HG02642 (cell line): ENCODE measurements at regions not wholly inside any gene's neighbourhood (a gene's known extent, or its start where the extent isn't known, plus 50 kb on each side); places are given as distances from the start of the nearest gene placed in this dataset.
"Not testable (repeated sequence)": the region's sequence is repeated elsewhere in the genome, so short reads cannot be mapped to it uniquely, and the experiment has no call there.

Source experiments
- ATAC-seq: cut with Tn5 transposase; IDR thresholded peaks from one replicate; pipeline ENCODE4 v1.9.1; 2021; ENCODE audit warnings: mild to moderate bottlenecking; ENCODE audit not compliant: unreplicated experiment, poor library complexity

DNA sequence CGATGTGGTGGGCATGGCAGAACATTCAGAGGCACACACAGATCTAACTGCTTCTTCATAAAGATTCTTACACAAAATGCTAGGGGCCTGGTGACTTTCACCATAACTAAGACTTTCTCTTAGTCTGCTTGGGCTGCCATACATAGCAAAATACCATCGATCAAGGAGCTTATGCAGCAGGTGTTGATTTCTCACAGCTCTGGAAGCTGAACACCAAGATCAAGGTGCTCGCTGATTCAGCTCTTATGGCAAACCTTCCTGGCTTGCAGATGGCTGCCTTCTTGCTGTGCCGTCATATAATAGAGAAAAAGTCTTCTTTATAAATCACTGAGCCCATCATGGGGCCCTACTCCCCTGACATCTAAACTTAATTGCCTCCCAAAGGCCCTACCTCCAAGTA, 487.3 kb downstream of the AJAP1 start:
- no peak for ATAC-seq

- ATAC-seq: no peak
These were observed 486.6 kb downstream of the AJAP1 start for GRCh38 chr1:5140962-5141361.

DNA sequence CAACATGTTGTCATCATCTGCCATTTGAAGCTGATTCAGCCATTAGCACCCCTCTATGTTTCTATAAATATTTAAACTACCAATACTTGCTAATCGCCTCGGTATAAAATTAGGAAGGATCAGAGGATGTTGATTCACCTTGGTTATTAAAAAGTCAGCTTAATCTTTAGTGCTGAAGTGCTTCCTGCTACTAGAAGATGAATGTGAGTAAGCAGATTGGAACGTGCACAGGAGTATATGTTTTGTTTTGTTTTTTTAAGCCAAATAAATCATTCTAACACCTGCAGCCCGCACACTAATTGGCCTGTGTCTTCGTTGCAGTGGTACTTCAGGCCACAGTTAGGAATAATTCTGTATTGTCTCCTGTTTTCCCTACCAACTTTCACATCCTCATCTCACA, 485.7 kb downstream of the AJAP1 start:
- ATAC-seq: no peak

DNA sequence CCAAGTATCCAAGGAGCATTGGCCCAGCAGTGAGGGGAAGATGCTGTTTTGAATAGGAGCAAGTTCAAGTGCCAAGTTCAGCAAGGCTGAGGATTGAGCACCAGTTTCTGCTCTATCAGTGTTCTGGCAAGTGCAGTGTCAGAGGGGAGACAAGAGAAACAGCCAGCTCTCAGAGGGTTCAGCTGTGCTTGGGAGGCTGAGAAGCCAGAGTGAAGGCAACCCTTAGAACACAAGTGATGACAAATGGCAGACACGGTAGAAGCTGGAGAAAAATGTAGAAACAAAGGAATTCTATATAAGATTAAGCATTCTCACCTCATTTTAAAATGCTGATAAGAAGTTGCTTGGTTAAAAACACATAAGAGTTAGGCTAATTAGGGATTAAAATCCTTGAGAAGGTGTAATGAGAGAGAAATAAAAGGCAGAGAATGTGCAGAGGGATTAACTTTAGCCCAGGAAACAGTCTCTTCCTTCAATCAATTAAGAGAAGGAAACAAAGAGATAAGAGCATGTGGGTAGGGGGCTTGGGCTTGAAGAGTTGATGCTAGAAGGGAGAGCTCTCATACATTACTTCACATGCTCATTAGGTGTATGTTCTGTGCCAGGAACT, 475.4 kb downstream of the AJAP1 start:
- no peak for ATAC-seq

- ATAC-seq: no peak
These were observed 470.8 kb downstream of the AJAP1 start for GRCh38 chr1:5125208-5125607.

DNA sequence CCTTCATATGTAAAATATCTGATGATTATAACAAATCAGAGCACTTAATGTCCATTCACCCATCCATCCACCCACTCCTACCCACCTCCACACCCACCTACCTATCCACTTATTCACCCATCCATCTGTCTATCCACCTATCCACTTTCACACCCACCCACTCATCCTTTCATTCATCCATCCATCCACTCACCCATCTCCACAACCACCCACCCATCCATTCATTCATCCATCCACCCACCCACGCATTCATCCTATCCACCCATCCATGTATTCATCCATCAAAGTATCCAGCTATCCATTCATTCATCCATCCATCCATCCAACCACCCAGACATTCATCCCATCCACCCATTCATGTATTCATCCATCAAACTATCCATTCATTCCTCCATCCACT, 466.1 kb downstream of the AJAP1 start:
- ATAC-seq: no peak

DNA sequence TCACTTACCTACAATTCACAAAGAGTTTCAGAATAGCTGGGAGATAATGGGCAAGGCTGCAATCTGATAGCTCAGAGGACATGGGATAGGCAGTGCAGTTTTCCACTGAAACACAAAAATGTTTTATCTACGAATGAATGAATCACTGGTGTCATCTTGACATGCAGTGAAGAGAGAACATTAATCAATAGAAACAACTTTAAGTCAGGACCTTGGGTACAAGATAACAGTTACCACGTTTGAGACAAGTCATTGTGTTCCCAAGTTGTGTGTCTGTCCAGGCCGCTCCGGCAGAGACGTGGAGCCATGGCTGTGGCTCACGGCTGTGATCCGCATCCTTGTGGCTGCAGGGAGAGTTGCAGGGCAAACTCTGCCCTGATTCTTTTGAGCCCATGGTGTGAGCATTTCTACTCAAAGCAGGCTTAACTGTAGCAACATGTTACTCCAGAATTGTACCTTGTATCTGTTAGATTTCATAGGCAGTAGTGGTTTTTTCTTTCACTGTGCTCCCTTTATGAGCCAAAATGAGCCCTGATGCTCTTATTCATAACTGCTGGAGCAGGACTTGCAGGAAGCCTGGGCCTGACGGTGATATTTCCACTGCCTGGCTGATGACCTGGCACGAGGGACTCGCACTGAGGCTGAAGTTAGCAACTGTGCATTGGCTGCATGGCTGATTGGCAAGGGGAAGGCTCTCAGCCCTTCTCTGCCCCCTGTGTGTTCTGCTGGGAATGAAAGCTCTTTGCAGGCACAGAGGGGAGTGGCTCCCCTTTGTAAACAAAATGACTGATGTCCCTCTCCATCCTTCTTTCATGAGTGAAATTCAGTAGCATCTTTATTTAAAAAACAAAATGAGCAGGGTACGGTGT, 465.2 kb downstream of the AJAP1 start:
- no peak for ATAC-seq

DNA sequence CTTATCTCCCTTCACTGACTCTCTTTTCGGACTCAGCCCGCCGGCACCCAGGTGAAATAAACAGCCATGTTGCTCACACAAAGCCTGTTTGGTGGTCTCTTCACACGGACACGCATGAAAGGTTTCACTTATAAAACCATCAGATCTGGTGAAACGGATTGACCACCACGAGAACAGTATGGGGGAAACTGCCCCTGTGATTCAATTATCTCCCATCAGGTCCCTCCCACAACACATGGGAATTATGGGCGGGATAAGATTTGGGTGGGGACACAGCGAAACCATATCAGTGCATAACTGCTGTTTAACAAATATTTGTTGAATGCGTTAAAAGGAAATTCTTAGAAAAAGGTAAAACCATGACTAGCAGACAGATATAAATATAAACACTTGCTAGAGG, 464.4 kb downstream of the AJAP1 start:
- not testable (repeated sequence) for ATAC-seq

- not testable (repeated sequence) for ATAC-seq
These were observed 463.9 kb downstream of the AJAP1 start for GRCh38 chr1:5118292-5118691.

GRCh38 chr1:5111581-5111980, 457.2 kb downstream of the AJAP1 start:
- ATAC-seq: no peak

- no peak for ATAC-seq
These were observed 456.1 kb downstream of the AJAP1 start for GRCh38 chr1:5110508-5110907.

DNA sequence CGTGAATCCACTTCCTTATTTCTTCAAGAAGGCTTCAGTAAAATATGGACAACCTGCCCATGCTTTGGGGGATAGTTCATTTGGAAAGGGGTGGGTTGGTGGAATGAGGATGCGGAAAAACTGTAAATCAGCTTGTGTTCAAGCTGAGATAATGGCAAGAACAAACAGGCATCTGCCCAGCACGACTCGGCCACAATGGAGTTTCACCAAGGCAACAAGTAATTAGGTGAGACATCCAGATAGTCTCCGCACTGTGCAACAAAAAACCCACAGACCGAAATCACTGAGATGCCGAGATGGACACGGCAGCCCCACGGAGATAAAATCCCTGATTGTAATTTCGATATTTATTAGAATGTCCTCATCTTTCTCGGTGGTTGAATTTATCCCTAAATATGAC, 455.2 kb downstream of the AJAP1 start:
- no peak for ATAC-seq

DNA sequence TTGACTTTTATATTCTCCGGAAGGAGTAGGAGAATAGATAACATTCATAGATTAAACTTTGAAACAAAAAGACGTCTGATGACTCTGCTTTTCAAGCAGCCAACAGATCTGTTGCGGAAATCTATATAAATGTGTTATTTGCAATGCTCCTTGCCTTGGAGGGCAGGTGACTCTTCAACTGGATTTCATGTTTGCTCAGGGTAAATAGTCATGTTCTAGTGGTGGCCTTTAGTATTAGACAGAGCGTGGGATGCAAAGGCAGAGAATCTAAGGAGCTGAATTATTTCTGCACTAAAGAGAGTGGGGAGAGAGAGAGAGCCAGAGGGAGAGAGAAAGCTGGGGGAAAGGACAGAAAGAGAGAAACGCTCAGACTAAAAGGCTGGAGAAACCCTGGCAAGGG, 454.3 kb downstream of the AJAP1 start:
- ATAC-seq: no peak

DNA sequence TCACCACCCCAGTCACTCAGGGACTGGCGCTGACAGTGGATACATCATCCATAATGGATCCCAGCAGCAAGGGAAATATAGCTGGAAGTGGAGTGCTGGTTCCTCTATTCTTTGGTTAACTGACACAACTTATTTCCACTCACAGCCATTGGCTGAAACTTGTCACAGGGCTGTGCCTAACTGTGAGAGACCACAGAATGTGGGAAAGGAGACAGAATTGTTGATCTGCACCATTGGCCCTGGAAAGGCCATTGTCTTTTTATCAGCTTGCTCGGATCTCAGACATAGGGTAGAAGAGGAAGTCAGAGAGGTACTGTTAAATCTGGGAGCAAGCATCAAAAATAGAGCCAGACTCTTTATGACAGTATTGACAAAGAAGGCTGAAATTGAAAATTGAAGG, 451.3 kb downstream of the AJAP1 start:
- ATAC-seq: no peak

DNA sequence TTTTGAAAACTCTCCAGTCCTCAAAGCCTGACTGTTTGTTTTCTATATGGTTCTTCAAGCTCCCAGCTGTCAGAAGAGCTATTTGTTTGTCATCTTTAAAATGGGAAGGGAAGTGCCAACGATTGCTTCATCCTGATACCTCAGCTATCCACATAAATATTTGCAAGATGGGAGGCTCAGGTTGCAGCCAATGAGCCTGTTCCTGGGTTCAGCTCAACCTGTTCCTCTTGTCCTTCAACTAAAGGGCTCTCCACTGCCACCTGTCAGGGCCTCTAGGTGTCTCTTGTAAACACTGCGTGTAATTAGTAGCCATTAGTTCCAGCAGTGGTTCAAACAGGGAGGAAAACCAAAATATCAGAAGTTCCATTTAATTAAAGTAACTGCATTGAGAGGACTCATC, 445.1 kb downstream of the AJAP1 start:
- ATAC-seq: no peak

GRCh38 chr1:5098981-5099385, 444.6 kb downstream of the AJAP1 start:
- no peak for ATAC-seq

GRCh38 chr1:5093042-5093441, 438.6 kb downstream of the AJAP1 start:
- ATAC-seq: no peak

GRCh38 chr1:5084676-5085075, 430.3 kb downstream of the AJAP1 start:
- no peak for ATAC-seq

DNA sequence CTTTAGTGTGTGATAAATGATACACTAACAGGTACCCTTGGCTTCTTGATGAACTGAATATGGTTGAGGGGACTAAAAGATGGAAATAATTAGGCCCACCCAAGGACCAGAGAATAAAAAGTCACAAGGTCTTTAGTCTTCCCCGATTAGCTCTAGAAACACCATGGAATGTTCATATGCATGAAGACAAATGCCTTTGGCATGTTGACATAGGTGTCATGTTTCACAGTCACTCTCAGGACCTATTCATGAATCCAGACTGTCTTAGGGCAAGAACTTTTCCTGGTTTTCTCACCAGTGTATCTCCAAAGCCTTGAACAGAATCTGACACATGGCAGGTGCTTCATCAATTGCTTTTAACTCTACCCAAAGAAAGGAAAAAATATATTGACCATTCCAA, 412.8 kb downstream of the AJAP1 start:
- no peak for ATAC-seq

GRCh38 chr1:5053744-5054143, 399.3 kb downstream of the AJAP1 start:
- no peak for ATAC-seq

DNA sequence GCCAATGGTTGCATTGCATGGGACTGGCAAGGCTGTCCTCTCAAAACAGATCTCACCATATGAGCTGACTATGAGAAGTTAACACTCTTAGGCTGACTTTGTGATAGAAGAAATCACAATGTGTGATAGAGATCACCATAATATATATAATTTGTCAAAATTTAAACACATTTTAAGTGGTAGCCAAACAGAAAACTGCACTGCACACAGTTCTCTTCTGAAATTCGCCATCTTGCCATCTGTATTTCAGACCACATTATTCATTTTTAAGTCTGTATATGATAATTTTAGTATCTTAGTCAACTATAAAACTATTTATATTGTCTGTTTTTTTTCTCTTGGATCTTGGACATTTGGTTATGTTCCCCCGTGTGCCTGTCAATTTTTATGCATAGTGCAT, 374.7 kb downstream of the AJAP1 start:
- ATAC-seq: no peak

GRCh38 chr1:5012249-5012648, 357.8 kb downstream of the AJAP1 start:
- ATAC-seq: no peak
